VCaP (cell line): ENCODE measurements at regions not wholly inside any gene's neighbourhood (a gene's known extent, or its start where the extent isn't known, plus 50 kb on each side); places are given as distances from the start of the nearest gene placed in this dataset.
A peak's percentile ranks its signal among the peaks of the same experiment; 100 is the strongest.

Experiments
- H3K27ac ChIP-seq: fragments of 450-650 bp; 2 replicates; pipeline ENCODE4 v1.5.1; 2017
- CTCF ChIP-seq: fragments of 450-650 bp; conservative IDR thresholded peaks from 2 replicates; pipeline ENCODE4 v1.5.1; 2017; ENCODE audit warnings: mild to moderate bottlenecking, moderate library complexity

DNA sequence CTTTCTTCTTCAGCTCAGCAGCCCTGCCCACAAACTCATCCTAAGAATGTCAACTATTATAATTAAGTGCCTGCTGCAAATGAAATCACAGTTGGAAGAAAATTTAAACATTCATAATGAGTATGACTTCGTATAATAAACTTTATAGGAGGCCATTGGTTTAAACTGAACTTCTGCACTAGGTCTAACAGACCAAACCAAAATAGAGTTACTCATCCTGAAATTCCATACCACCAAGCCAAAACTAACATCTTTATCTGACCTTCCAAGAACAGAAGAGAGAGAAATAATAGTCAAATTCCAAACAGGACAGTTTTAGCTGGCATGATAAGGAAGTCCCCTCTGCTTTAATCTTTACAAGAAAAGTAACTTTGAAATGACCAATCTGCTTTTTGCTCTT is 472.4 kb upstream of the PRMT6 start:
- no peak for TF ChIP-seq CTCF
- peak overlapping the region; percentile 15; the same call in 1 of the 2 replicates for H3K27ac ChIP-seq

DNA sequence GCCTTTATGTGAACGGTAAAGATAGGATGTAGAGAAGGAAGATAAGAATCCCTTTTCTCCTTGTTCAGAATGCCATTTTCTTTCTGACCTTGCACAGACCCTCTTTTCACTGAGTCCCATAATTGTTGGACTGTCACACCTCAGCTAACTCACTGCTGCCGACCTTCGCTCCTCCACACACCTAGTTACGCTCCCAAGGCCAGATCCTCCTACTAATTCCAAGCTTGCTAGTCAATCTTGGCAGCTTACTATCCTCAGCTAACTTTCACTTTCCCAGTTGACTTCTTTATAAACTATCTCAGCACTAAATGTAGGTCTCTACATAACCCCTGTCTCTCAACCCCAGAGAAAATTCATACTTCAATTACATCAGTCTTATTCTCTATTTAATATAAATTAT is 471.8 kb upstream of the PRMT6 start:
- peak overlapping the region; percentile 15; the same call in 1 of the 2 replicates for H3K27ac ChIP-seq
- TF ChIP-seq CTCF: no peak

GRCh38 chr1:106600626-106601025 is 455.8 kb upstream of the PRMT6 start:
- H3K27ac ChIP-seq: no peak overlapping the region

GRCh38 chr1:106603616-106604015 is 452.9 kb upstream of the PRMT6 start:
- TF ChIP-seq CTCF: no peak
- H3K27ac ChIP-seq: no peak overlapping the region

More at GRCh38 chr1:106600626-106601025, 455.8 kb upstream of the PRMT6 start:
- TF ChIP-seq CTCF: no peak

DNA sequence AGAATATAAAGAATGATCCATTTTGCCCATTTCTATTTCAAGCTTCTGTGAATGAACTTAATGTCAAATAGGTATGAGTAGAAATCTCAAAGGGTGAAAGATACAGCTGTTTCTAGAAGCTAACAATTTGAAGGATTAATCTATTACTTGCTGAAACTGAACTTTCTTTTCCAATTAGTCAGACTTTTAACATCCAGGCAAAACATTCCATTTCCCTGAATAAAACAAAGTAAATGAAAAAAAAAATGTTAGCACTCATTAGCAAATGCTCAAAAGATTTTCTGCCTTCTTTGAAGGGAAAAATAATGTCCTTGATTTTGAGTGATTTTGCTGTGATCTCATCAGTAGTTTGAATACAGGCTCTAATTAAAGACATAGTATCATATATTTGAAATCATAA is 447.6 kb upstream of the PRMT6 start:
- no peak overlapping the region for H3K27ac ChIP-seq
- no peak for TF ChIP-seq CTCF

DNA sequence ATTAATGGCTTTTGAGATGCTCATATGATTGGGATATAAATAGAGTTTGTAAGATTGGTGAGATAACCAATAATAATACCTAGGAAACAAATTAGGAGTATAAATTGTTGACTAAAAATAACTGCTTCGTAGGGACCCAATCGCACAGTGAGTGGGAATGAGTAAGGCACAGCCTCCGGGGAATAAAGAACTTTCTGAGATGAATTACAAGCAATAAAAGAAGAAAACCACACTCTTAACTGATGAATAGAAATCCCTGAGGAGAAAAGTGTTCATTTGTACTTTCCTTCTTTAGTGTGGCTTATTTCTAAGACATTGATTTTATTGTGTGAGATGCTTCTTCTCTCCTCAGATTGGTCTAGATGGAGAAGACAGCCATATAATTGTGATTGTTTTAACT is 443.4 kb upstream of the PRMT6 start:
- TF ChIP-seq CTCF: no peak

GRCh38 chr1:106613861-106614260 is 442.6 kb upstream of the PRMT6 start:
- no peak for TF ChIP-seq CTCF
- no peak overlapping the region for H3K27ac ChIP-seq

More for the DNA sequence above, 443.4 kb upstream of the PRMT6 start:
- no peak overlapping the region for H3K27ac ChIP-seq

DNA sequence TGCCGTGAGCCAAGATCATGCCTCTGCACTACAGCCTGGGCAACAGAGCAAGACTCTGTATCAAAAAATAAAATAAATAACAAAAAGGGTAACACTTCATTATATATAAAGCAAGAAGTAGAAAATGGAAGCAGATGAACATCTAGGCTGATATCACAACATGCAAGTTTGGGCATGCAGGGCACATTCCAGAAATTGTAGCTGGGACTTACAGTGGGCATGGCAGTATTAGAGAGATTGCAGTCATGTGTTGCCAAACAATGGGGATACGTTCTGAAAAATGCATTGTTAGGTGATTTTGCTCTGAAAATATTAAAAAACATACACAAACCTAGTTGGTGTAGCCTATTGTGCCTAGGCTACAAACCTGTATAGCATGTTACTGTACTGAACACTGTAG is 441.0 kb upstream of the PRMT6 start:
- H3K27ac ChIP-seq: no peak overlapping the region
- no peak for TF ChIP-seq CTCF
